ENCODE measurements at regions not wholly inside any gene's neighbourhood (a gene's known extent, or its start where the extent isn't known, plus 50 kb on each side); places are given as distances from the start of the nearest gene placed in this dataset.

DNA sequence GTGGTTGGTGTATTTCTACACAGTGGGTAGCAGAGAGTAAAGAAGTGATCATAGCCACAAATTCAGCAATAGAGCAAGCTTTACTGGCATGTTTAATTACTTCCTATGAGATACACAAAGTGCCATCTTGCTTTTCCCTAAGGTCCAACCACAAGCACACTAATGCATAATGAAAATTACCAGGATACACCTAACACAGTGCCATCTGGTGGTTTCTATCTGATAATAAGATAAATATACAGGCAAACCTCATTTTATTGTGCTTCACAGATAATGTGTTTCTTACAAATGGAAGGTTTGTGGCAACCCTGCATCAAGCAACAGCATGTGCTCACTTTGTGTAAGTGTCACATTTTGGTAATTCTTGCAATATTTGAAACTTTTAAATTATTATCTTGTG, 223.0 kb downstream of the NSUN3 start:
- DNase-seq = no peak
- no TSS peak for BruUV-seq (replicated peaks)
- H3K9me3 Mint-ChIP-seq (ENCODE audit: low read depth, unreplicated experiment) = no peaks in the 10 kb centered on the region
- no peaks in the 10 kb centered on the region for H3K36me3 Mint-ChIP-seq (ENCODE audit: insufficient read depth, unreplicated experiment)
- CTCF ChIA-PET = no interaction called here
- intact Hi-C loops (cut with micrococcal nuclease; ENCODE audit: unreplicated experiment) = loop anchor here (2.0 to 5.0 kb wide), 2 partner anchors 37 to 169 kb away; no protein-coding TSS in a partner anchor
- H3K27ac Mint-ChIP-seq (ENCODE audit: unreplicated experiment) = no peak overlapping the region
- TF ChIP-seq, protein P1, sequence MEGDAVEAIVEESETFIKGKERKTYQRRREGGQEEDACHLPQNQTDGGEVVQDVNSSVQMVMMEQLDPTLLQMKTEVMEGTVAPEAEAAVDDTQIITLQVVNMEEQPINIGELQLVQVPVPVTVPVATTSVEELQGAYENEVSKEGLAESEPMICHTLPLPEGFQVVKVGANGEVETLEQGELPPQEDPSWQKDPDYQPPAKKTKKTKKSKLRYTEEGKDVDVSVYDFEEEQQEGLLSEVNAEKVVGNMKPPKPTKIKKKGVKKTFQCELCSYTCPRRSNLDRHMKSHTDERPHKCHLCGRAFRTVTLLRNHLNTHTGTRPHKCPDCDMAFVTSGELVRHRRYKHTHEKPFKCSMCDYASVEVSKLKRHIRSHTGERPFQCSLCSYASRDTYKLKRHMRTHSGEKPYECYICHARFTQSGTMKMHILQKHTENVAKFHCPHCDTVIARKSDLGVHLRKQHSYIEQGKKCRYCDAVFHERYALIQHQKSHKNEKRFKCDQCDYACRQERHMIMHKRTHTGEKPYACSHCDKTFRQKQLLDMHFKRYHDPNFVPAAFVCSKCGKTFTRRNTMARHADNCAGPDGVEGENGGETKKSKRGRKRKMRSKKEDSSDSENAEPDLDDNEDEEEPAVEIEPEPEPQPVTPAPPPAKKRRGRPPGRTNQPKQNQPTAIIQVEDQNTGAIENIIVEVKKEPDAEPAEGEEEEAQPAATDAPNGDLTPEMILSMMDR (IDR thresholded peaks at IDR 0.05; ENCODE audit: unreplicated experiment) = no peak
- H3K4me1 Mint-ChIP-seq (ENCODE audit: low read depth, unreplicated experiment) = no peaks in the 10 kb centered on the region
- H3K4me3 Mint-ChIP-seq (ENCODE audit: low read depth, unreplicated experiment) = no peak overlapping the region
- H3K27me3 Mint-ChIP-seq (ENCODE audit: unreplicated experiment) = no peaks in the 10 kb centered on the region

DNA sequence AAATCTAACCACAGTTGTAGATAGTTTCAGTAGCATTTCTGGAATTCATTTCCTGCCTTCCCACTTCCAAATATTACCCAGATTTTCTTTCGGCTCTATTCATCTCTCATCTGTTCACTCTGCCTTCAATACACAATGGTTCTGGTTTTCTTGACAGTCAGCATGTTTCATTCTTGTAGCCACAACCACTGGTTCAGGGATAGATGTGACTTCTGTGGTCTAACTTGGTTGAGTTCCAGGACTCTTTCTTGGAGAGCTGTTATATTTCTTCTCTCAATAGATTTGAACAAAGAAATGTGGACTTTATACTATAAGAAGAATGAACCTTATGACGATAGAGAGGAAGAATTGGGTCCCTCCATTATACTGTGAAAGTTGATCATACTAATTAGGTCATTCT, 228.8 kb downstream of the NSUN3 start:
- no TSS peak for BruUV-seq (replicated peaks)
- Mint-ChIP-seq H3K9me3 (ENCODE audit: low read depth, unreplicated experiment) (peaks cover 6% of the 10 kb centered on the region), H3K27me3 (ENCODE audit: unreplicated experiment) (no peaks in the 10 kb centered on the region), H3K27ac (ENCODE audit: unreplicated experiment) (no peak overlapping the region), H3K4me1 (ENCODE audit: low read depth, unreplicated experiment) (no peaks in the 10 kb centered on the region), H3K4me3 (ENCODE audit: low read depth, unreplicated experiment) (no peak overlapping the region), H3K36me3 (ENCODE audit: insufficient read depth, unreplicated experiment) (no peaks in the 10 kb centered on the region)
- intact Hi-C loops (cut with micrococcal nuclease; ENCODE audit: unreplicated experiment) = no loop called here
- TF ChIP-seq, protein P1 (IDR thresholded peaks at IDR 0.05; ENCODE audit: unreplicated experiment) = no peak
- CTCF ChIA-PET = no interaction called here
- no peak for DNase-seq

DNA sequence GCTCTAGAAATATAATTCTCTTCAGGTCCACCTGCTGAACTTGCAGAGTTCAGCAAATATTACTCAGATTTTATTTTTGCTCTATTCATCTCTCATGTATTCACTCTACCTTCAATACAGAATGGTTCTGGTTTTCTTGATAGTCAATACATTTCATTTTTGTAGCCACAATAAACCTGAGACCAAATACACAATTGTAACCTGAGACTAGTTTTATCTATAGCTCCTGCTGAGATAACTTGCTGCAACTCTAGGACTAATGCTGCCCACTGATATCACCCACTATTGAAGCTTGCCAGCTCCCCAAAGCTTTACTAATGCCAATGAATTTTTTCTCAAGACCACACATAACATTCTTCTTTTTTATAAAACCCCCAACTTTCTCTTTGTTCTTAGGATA, 229.3 kb downstream of the NSUN3 start:
- CTCF ChIA-PET = no interaction called here
- Mint-ChIP-seq H3K36me3 (ENCODE audit: insufficient read depth, unreplicated experiment) (no peaks in the 10 kb centered on the region), H3K4me1 (ENCODE audit: low read depth, unreplicated experiment) (no peaks in the 10 kb centered on the region), H3K9me3 (ENCODE audit: low read depth, unreplicated experiment) (peaks cover 6% of the 10 kb centered on the region), H3K27ac (ENCODE audit: unreplicated experiment) (no peak overlapping the region), H3K4me3 (ENCODE audit: low read depth, unreplicated experiment) (no peak overlapping the region), H3K27me3 (ENCODE audit: unreplicated experiment) (no peaks in the 10 kb centered on the region)
- intact Hi-C loops (cut with micrococcal nuclease; ENCODE audit: unreplicated experiment) = no loop called here
- DNase-seq = no peak
- no TSS peak for BruUV-seq (replicated peaks)
- TF ChIP-seq, protein P1 (IDR thresholded peaks at IDR 0.05; ENCODE audit: unreplicated experiment) = no peak

DNA sequence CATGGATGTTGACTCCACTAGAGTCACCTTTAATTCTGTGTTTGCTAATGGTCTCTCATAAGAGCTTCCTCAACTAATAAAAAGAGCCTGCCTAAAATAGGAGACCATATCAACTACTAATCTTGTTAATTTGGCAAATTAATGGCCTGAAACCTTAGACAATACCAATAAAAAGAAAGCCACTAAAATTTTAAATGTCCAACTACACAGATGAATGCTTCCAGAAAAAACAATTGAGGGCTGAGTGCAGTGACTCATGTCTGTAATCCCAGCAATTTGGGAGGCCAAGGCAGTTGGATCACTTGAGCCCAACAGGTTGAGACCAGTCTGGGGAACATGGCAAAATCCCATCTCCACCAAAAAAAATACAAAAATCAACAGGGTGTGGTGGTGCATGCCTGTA, 230.9 kb downstream of the NSUN3 start:
- intact Hi-C loops (cut with micrococcal nuclease; ENCODE audit: unreplicated experiment) = no loop called here
- CTCF ChIA-PET = no interaction called here
- no peak for DNase-seq
- Mint-ChIP-seq H3K36me3 (ENCODE audit: insufficient read depth, unreplicated experiment) (no peaks in the 10 kb centered on the region), H3K4me3 (ENCODE audit: low read depth, unreplicated experiment) (no peak overlapping the region), H3K27me3 (ENCODE audit: unreplicated experiment) (no peaks in the 10 kb centered on the region), H3K9me3 (ENCODE audit: low read depth, unreplicated experiment) (peaks cover 6% of the 10 kb centered on the region), H3K27ac (ENCODE audit: unreplicated experiment) (no peak overlapping the region), H3K4me1 (ENCODE audit: low read depth, unreplicated experiment) (no peaks in the 10 kb centered on the region)
- TF ChIP-seq, protein P1 (IDR thresholded peaks at IDR 0.05; ENCODE audit: unreplicated experiment) = no peak
- no TSS peak for BruUV-seq (replicated peaks)

DNA sequence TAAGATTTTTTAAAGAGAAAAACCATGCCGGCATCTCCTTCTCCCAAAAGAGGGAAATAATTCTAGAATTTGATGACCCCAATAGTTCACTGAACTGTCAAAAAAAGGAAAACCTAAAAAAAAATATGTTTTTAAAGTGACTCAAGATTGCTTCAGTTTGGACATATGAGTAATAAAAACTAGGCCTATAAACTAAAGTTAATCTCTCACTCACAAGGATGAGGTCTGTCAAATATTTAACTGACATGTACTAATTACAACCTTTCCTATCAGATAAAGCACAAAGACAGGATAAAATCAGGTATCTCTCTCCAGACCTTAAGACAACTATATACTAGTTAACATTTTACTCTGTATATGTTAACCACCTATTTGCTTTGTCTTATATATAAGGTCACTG, 231.9 kb downstream of the NSUN3 start:
- no peaks in the 10 kb centered on the region for H3K36me3 Mint-ChIP-seq (ENCODE audit: insufficient read depth, unreplicated experiment)
- TF ChIP-seq, protein P1 (IDR thresholded peaks at IDR 0.05; ENCODE audit: unreplicated experiment) = no peak
- H3K4me3 Mint-ChIP-seq (ENCODE audit: low read depth, unreplicated experiment) = no peak overlapping the region
- BruUV-seq (replicated peaks) = no TSS peak
- H3K9me3 Mint-ChIP-seq (ENCODE audit: low read depth, unreplicated experiment) = peaks cover 6% of the 10 kb centered on the region
- no peaks in the 10 kb centered on the region for H3K27me3 Mint-ChIP-seq (ENCODE audit: unreplicated experiment)
- CTCF ChIA-PET = no interaction called here
- H3K4me1 Mint-ChIP-seq (ENCODE audit: low read depth, unreplicated experiment) = no peaks in the 10 kb centered on the region
- intact Hi-C loops (cut with micrococcal nuclease; ENCODE audit: unreplicated experiment) = no loop called here
- no peak for DNase-seq
- H3K27ac Mint-ChIP-seq (ENCODE audit: unreplicated experiment) = no peak overlapping the region
